Liver (tissue), 8 donors: ENCODE measurements at regions not wholly inside any gene's neighbourhood (a gene's known extent, or its start where the extent isn't known, plus 50 kb on each side); places are given as distances from the start of the nearest gene placed in this dataset.

ENCODE experiments used
- DNase-seq: peaks from one replicate; pipeline ENCODE4 v3.0.0-alpha.2; 2017; ENCODE audit warnings: low spot score
- H3K27ac ChIP-seq, 2 donors: one replicate each; pipeline ENCODE4 v1.7.0; 2013; ENCODE audit warnings: inconsistent platforms in 2 of 2, low read length in 2 of 2, control low read depth in 1 of 2, low read depth in 1 of 2, mild to moderate bottlenecking in 1 of 2
- H3K27me3 ChIP-seq, 4 donors: one replicate each; pipeline versions ENCODE4 v1.6.1 to v1.7.0; 2013; ENCODE audit warnings: low read length in 3 of 4, inconsistent platforms in 1 of 4, mild to moderate bottlenecking in 1 of 4, moderate library complexity in 1 of 4; ENCODE audit not compliant: control insufficient read depth in 4 of 4, insufficient read depth in 4 of 4
- H3K36me3 ChIP-seq, 4 donors: one replicate each; pipeline versions ENCODE4 v1.6.1 to v1.7.0; 2013; ENCODE audit warnings: low read length in 3 of 4, mild to moderate bottlenecking in 3 of 4, low read depth in 1 of 4, moderate library complexity in 1 of 4; ENCODE audit not compliant: control insufficient read depth in 4 of 4, insufficient read depth in 3 of 4
- H3K4me1 ChIP-seq, 4 donors: one replicate each; pipeline versions ENCODE4 v1.6.1 to v1.7.0; 2013; ENCODE audit warnings: low read length in 3 of 4, mild to moderate bottlenecking in 3 of 4, moderate library complexity in 1 of 4; ENCODE audit not compliant: control insufficient read depth in 4 of 4, insufficient read depth in 4 of 4
- H3K4me3 ChIP-seq, 3 donors: one replicate each; pipeline versions ENCODE4 v1.6.1 to v1.7.0; 2013; ENCODE audit warnings: low read length in 3 of 3, control low read depth in 1 of 3, low read depth in 1 of 3, mild to moderate bottlenecking in 1 of 3
- H3K9ac ChIP-seq, 2 donors: one replicate each; pipeline ENCODE4 v1.7.0; 2013; ENCODE audit warnings: low read length in 2 of 2, mild to moderate bottlenecking in 2 of 2, moderate library complexity in 2 of 2, control low read depth in 1 of 2, low read depth in 1 of 2
- H3K9me3 ChIP-seq, 4 donors: one replicate each; pipeline versions ENCODE4 v1.6.1 to v1.7.0; 2013; ENCODE audit warnings: low read length in 3 of 4; ENCODE audit not compliant: control insufficient read depth in 4 of 4
- EGR1 ChIP-seq, 2 donors: IDR thresholded peaks; 2 replicates each; pipeline ENCODE4 v1.6.1; 2016 to 2018; ENCODE audit warnings: antibody characterized with exemption in 2 of 2, low read depth in 2 of 2
- FOXA1 ChIP-seq: IDR thresholded peaks from 2 replicates; pipeline ENCODE4 v1.6.1; 2016; ENCODE audit warnings: antibody characterized with exemption
- NR2F2 ChIP-seq: IDR thresholded peaks from 2 replicates; pipeline ENCODE4 v1.6.1; 2016; ENCODE audit warnings: antibody characterized with exemption
- RXRA ChIP-seq, 2 donors: IDR thresholded peaks; 2 replicates each; pipeline ENCODE4 v1.6.1; 2017 to 2018; ENCODE audit warnings: antibody characterized with exemption in 2 of 2, mild to moderate bottlenecking in 1 of 2
- SP1 ChIP-seq: IDR thresholded peaks from 2 replicates; pipeline ENCODE4 v1.6.1; 2018; ENCODE audit warnings: antibody characterized with exemption, mild to moderate bottlenecking
- TAF1 ChIP-seq: conservative IDR thresholded peaks from 2 replicates; pipeline ENCODE4 v1.6.1; 2016; ENCODE audit warnings: antibody characterized with exemption, mild to moderate bottlenecking
- WGBS: extraction: QIAGEN DNeasy Blood & Tissue Kit; methylation state at CpG from one replicate; pipeline ENCODE4 v1.1.7; 2013; 5-methylcytosine and 5-hydroxymethylcytosine counted together
- TF ChIP-seq, protein P1 (sequence below): IDR thresholded peaks from 2 replicates; pipeline ENCODE4 v1.6.1; 2016; ENCODE audit warnings: antibody characterized with exemption, mild to moderate bottlenecking
- TF ChIP-seq, protein P2 (sequence below): IDR thresholded peaks from 2 replicates; pipeline ENCODE4 v1.6.1; 2016; ENCODE audit warnings: antibody characterized with exemption
- TF ChIP-seq, protein P3 (sequence below): fragments of 150-350 bp; IDR thresholded peaks from 2 replicates; pipeline ENCODE4 v1.5.1; 2017; ENCODE audit warnings: improper control_type of control experiment, low read depth, low read length; ENCODE audit not compliant: missing input control
- TF ChIP-seq, protein P4 (sequence below): IDR thresholded peaks from 2 replicates; pipeline ENCODE4 v1.6.1; 2016; ENCODE audit warnings: antibody characterized with exemption
- TF ChIP-seq, protein P5 (sequence below): IDR thresholded peaks from 2 replicates; pipeline ENCODE4 v1.6.1; 2016; ENCODE audit warnings: antibody characterized with exemption
- donor health status: healthy.
- donor health status: healthy.
- donor health status: healthy.
- donor health status: healthy.
- donor health status: healthy.

DNA sequence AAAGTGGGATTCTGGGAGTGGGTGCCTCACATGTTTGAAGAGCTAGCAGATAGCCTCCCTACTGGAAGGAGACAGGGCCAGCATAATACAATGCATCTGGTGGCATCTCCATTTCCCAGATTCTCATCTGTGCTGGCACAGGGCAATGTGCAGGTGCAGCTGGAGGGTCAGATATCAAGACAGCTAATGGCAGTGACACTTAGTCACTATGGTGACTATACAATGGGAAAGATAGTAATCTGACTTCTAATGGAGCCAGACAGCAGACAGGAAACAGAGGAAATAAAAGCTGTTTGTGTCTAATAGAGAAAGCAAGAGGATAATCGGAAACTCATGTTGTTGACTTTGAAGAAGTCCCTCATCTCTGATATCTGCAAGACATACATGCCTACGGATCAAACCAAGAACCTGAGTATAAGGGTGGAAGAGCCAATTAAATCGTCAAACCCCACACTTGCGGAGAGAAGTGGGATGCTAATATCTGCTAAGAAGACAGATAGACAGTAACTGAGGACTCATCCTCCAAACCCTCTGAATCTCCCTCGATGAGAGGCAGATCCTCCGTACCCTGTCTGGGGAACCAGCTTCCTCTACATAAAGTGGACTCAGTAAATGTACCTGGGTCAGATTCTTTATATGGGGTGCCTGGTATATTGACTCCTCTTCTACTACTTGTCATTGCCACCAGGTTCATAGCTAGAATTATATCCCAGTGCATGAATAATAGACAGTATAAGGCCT, 692.7 kb downstream of the SOCS6 start:
- Histone ChIP-seq H3K9me3 (peaks cover 0 to 3% (median 0%) of the 10 kb centered on the region in 4 donors), H3K27ac (no peak overlapping the region)

DNA sequence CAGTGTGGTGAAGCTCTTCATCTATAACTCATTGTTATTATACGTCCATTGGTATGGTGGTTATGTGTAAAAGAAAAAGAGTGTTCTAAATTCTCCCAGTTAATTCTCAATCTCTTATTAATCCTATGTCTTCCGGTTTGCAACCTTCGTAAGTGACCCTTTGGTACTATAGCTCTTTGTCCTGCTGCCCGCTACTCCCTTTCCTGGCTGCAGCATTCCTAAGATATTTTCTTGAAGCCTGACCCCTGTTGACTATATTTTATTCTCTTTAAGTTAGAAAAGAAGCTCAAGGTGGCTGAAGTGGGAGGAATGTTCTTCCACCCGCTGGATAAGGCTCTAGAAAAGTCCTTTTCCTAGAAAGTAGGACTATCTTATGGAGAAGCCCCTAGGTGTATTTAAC, 684.8 kb downstream of the SOCS6 start:
- TF ChIP-seq NR2F2: no peak
- TF ChIP-seq SP1: no peak
- no peak for TF ChIP-seq EGR1 (IDR thresholded peaks at IDR 0.05; ENCODE audit: low read depth in 2 of 2)
- TF ChIP-seq, protein P1, sequence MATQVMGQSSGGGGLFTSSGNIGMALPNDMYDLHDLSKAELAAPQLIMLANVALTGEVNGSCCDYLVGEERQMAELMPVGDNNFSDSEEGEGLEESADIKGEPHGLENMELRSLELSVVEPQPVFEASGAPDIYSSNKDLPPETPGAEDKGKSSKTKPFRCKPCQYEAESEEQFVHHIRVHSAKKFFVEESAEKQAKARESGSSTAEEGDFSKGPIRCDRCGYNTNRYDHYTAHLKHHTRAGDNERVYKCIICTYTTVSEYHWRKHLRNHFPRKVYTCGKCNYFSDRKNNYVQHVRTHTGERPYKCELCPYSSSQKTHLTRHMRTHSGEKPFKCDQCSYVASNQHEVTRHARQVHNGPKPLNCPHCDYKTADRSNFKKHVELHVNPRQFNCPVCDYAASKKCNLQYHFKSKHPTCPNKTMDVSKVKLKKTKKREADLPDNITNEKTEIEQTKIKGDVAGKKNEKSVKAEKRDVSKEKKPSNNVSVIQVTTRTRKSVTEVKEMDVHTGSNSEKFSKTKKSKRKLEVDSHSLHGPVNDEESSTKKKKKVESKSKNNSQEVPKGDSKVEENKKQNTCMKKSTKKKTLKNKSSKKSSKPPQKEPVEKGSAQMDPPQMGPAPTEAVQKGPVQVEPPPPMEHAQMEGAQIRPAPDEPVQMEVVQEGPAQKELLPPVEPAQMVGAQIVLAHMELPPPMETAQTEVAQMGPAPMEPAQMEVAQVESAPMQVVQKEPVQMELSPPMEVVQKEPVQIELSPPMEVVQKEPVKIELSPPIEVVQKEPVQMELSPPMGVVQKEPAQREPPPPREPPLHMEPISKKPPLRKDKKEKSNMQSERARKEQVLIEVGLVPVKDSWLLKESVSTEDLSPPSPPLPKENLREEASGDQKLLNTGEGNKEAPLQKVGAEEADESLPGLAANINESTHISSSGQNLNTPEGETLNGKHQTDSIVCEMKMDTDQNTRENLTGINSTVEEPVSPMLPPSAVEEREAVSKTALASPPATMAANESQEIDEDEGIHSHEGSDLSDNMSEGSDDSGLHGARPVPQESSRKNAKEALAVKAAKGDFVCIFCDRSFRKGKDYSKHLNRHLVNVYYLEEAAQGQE: no peak
- TF ChIP-seq, protein P2, sequence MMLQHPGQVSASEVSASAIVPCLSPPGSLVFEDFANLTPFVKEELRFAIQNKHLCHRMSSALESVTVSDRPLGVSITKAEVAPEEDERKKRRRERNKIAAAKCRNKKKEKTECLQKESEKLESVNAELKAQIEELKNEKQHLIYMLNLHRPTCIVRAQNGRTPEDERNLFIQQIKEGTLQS: no peak
- no peak for TF ChIP-seq FOXA1
- TF ChIP-seq RXRA (IDR thresholded peaks at IDR 0.05): no peak
- TF ChIP-seq TAF1: no peak
- TF ChIP-seq, protein P3, sequence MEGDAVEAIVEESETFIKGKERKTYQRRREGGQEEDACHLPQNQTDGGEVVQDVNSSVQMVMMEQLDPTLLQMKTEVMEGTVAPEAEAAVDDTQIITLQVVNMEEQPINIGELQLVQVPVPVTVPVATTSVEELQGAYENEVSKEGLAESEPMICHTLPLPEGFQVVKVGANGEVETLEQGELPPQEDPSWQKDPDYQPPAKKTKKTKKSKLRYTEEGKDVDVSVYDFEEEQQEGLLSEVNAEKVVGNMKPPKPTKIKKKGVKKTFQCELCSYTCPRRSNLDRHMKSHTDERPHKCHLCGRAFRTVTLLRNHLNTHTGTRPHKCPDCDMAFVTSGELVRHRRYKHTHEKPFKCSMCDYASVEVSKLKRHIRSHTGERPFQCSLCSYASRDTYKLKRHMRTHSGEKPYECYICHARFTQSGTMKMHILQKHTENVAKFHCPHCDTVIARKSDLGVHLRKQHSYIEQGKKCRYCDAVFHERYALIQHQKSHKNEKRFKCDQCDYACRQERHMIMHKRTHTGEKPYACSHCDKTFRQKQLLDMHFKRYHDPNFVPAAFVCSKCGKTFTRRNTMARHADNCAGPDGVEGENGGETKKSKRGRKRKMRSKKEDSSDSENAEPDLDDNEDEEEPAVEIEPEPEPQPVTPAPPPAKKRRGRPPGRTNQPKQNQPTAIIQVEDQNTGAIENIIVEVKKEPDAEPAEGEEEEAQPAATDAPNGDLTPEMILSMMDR: no peak
- TF ChIP-seq, protein P4, sequence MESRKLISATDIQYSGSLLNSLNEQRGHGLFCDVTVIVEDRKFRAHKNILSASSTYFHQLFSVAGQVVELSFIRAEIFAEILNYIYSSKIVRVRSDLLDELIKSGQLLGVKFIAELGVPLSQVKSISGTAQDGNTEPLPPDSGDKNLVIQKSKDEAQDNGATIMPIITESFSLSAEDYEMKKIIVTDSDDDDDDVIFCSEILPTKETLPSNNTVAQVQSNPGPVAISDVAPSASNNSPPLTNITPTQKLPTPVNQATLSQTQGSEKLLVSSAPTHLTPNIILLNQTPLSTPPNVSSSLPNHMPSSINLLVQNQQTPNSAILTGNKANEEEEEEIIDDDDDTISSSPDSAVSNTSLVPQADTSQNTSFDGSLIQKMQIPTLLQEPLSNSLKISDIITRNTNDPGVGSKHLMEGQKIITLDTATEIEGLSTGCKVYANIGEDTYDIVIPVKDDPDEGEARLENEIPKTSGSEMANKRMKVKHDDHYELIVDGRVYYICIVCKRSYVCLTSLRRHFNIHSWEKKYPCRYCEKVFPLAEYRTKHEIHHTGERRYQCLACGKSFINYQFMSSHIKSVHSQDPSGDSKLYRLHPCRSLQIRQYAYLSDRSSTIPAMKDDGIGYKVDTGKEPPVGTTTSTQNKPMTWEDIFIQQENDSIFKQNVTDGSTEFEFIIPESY: no peak
- no peak overlapping the region for H3K4me3 ChIP-seq
- no peaks in the 10 kb centered on the region for H3K27me3 ChIP-seq
- H3K27ac ChIP-seq: no peak overlapping the region
- H3K9ac ChIP-seq: no peak overlapping the region
- no peaks in the 10 kb centered on the region for H3K36me3 ChIP-seq
- H3K4me1 ChIP-seq: no peaks in the 10 kb centered on the region
- 70% methylated on average over 5 of the region's 5 CpGs for WGBS
- H3K9me3 ChIP-seq: no peaks in the 10 kb centered on the region
- no peak for DNase-seq

More for the DNA sequence above, 692.7 kb downstream of the SOCS6 start:
- Histone ChIP-seq H3K4me3 (no peak overlapping the region), H3K27me3 (no peaks in the 10 kb centered on the region), H3K9ac (no peak overlapping the region), H3K36me3 (no peaks in the 10 kb centered on the region), H3K4me1 (no peaks in the 10 kb centered on the region)
- DNase-seq: no peak
- TF ChIP-seq, protein P5, sequence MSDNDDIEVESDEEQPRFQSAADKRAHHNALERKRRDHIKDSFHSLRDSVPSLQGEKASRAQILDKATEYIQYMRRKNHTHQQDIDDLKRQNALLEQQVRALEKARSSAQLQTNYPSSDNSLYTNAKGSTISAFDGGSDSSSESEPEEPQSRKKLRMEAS: no peak
- TF ChIP-seq TAF1: no peak
- WGBS: 77% methylated on average over 6 of the region's 6 CpGs
